ENCODE measurements at regions not wholly inside any gene's neighbourhood (a gene's known extent, or its start where the extent isn't known, plus 50 kb on each side); places are given as distances from the start of the nearest gene placed in this dataset.
A peak's percentile ranks its signal among the peaks of the same experiment; 100 is the strongest.

DNA sequence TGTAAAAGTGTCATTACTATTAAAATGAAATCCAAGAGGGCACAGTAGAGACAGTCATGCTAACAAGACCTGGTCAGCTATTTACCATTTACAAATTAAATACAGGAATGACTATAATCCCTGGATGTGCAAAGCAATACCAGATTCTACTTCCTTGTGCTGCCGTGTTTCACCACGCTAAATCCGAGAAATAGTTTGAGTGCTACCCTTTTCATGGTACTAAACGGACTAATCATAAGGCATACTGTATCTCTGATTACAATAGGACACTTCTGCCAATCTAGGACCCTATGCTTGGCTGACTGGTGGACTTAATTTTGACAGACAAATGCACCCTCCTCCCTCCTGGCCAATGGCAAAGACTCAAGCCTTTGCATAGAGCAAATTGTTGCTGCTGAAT, 63.0 kb upstream of the NR2F2 start:
- DNase-seq = no peak

DNA sequence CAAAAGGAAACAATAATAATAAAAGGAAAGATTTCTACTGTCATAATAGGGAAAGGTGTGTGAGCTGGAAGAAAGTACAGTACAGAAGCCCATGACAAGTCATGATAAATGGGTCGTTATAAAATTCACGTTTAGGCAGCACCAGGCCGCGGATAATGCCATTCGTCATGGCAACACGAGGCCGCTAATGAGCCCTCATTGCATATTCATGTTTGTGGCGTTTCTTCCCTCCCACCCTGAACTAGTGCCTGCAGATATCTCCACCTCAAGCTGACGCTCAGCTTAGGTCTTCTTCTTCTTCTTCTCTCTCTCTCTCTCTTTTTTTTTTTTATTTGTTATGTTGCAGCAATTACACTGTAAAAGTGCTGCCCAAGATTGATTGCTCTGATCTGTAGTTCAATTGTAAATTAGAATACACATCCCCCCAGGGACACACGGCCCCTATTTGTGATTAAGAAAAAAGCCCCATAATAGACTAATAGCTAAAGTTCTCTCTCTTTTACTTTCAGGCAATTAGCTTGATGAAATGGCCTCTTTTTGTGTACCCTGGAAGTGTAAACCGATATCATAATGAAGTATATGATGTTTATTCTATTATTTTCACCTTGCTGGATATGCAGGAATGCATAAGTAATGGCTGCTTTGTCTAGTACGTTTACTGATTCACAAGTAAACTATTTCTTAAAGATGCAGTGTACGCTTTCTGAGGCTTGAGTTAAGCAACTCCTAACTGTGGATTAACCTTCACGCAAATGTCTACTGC, 61.9 kb upstream of the NR2F2 start:
- DNase-seq = no peak

DNA sequence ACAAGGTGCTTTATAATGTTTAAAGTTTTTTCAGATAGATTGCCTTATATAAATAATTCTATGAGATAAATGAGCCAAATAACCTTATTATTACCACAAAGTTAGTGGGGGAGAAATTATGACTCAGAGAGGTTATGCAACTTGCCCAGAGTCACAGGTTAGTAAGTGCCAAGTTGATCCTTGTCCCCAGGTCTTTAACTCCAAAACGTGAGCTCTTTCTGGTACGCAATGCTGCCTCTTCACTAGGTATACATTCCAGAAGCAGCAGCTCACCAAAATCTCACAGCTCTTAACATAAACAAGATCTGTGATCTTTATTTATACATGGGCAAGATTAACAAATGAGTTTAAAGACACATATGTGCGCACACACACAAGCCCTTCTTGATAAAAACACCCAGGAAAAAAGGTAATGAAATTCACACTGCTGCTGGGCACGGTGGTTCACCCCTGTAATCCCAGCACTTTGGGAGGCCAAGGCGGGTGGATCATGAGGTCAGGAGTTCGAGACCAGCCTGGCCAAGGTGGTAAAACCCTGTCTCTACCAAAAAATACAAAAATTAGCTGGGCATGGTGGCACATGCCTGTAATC, 59.8 kb upstream of the NR2F2 start:
- no peak for DNase-seq

DNA sequence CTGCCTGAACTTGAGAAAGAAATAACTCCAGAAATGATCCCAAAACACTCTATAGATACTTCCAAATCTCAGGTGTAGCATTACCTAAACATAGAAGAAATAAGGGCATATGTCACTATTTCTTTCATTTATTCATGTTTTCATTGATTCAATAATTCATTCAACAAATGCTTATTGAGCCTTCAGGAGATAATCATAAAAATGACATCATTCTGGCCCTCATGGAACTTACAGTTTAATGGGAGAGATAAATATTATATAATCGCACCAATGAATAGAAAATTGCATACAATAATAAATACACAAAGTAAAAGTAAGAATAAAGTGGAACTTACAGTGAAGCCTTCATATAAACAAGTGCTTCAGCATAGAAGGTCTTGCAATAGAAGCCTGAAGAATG, 58.1 kb upstream of the NR2F2 start:
- DNase-seq = no peak

DNA sequence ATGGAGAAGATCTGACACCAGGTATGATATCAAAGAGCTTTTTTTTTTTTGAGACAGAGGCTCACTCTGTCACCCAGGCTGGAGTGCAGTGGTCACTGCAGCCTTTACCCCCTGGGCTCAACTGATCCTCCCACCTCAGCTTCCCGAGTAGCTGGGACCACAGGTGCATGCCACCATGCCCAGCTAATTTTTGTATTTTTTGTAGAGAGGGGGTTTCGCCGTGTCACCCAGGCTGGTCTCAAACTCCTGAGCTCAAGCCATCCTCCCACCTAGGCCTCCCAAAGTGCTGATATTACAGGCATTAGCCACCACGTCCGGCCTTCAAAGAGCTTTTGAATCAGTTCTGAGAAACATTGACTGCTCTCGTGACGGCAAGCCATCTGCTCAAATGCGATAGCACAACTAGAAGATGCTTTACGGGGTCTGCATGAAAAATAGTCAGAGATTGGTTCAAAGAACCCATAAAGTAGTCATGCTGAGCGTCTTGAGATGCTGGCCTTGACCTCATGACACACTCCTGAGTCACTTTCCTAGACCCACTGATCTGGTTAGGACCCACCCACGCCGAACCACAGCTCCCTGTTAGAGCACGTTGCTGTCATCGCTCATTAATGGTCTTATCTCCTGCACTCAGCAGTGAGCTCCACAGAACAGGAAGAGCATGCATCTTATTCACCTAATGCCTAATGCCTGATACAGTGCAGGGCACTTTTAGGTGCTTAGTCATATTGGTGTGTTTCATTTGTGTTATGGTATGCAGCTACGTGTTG, 57.0 kb upstream of the NR2F2 start:
- peak; percentile 66 for DNase-seq

DNA sequence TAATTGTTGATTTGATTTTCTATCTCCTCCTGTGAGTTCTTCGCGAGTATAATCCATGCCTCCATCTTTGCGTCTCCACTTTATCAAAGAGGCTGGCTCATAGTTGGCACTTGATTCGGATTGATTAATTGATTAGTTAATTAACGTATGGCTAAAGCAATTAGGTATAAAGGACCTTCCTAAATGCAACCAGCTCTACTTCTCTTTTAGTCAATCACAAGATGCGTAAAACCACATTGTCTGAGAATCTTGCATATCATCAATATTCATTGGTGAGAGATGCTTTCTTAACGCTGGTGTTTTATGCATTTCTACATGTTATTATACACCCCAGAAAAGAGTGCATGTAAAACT, 56.4 kb upstream of the NR2F2 start:
- no peak for DNase-seq

DNA sequence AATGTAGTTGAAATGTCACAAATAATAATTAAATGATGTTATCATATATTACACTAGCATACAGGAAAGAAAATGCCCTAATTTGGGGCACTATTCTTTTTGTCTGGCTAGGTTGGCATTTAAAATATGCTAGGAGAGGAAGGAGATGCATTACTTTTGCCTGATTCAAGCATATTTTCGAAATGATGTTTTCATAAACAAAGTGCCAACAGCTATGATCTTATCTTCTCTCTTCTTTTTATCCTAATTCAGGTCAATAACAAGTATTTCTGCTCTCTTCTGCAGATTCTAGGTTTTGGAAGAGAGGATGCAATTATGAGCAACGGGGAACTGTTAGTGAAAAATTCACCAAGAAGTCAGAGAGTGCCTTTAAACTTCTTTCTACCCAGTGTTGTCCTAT, 55.8 kb upstream of the NR2F2 start:
- DNase-seq = no peak

DNA sequence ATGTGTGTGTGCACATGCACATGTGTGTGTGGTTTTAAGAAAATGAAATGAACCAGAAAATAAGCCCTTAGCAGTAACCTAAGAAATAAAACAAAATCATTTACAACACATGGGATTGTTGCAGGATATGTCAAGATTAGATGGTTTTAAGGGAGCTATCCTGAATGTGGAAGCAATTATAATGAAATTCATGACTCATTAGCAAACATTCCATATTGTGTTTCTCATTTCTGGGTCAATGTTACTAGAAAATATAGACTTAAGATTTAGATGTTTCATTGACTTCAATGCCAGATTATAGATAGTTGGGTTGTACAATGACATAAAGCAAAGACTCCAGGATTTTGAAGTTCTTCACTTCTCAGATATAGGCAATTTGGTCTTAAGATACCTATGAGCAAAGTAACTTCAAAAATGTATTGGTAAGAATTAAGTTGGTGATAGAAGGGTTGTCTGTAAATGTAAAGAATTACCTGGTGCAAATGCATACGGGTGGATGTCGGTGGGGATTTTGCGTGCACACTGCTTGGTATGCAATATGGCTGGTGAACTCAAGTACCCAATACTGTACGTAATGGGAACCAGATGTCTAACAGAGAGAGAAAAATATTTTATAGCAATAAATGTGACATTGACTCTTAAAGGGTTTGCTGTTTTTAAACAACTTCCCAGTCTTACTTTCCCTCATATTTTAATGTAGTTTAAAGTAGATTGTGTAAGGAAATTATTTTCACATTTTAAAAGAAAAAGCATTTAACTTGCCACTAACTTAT, 53.9 kb upstream of the NR2F2 start:
- peak; percentile 12 for DNase-seq

Measured in amniotic stem cell (primary cell).